ENCODE measurements at regions not wholly inside any gene's neighbourhood (a gene's known extent, or its start where the extent isn't known, plus 50 kb on each side); places are given as distances from the start of the nearest gene placed in this dataset.

DNA sequence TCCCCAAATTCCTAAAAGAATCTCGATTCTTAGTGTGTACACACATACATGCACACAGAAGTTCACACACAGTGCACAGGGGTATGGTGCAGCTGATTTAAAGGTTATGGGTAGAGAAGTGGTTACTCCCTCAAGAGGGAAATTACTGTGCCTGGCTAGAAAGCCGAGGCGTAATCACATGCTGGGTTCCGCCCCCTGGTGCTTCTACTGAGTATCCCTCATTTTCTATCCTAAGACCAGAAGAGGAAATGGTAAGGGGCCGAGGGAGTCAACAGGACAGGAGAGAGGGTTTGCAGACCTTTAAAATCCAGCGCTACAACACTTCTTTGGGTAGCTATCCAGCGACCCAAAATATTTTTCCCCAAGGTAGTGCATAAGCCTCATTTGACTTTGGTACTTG, 147.3 kb upstream of the TMEM196 start:
- no peak for TF ChIP-seq CTCF (IDR thresholded peaks at IDR 0.05; ENCODE audit: low read depth, low read length)
- DNase-seq (ENCODE audit: low read depth in 2 of 2) = no peak
- no peak overlapping the region for H3K4me3 ChIP-seq (replicated peaks in 1 of 2; ENCODE audit: low read depth in 2 of 2, low read length in 2 of 2)

- TF ChIP-seq CTCF (IDR thresholded peaks at IDR 0.05; ENCODE audit: low read depth, low read length) = no peak
- DNase-seq (ENCODE audit: low read depth in 2 of 2) = peak; percentile 75 to 88
- no peak overlapping the region for H3K4me3 ChIP-seq (replicated peaks in 1 of 2; ENCODE audit: low read depth in 2 of 2, low read length in 2 of 2)
Observed at GRCh38 chr7:19920166-19920565, 146.7 kb upstream of the TMEM196 start.

DNA sequence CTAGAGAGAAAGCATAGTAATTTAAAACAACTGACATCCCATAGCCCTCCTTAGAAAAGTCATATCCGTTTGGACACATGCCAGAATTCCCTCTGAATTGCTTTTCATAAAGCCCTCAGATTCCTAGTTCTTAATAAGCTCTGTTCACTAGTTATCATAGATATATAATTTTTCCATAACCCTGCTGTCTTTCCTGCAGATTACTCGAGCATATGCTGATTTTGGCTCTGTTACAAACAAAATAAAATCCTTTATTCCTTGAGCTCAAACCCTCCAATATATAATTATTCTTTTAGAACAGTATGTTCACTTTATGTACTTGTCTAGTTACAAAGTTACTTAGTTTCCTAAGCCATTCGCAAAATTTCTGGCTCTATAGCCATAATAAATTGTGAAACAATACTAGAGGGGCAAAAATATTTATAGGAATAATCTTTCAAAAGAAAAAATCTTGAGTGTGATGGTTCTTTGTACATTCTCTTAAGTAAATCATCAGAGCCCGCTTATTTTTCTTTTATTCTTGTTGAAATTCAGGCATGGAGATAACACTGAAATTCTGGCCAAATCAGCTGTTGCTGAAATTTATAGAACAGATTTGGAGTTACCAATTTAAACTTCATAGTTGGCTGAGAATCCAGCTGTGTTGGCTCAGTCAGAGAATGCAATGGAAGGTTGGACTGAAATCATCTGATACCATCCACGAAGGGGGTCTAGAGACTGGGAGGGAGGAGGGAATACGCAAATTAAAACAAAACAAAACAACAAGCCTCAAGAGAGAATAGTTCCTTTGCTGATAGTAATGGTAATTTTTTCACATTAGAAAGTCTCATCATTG, 146.1 kb upstream of the TMEM196 start:
- DNase-seq (ENCODE audit: low read depth in 2 of 2) = peak; percentile 64 to 78
- H3K4me3 ChIP-seq (replicated peaks in 1 of 2; ENCODE audit: low read depth in 2 of 2, low read length in 2 of 2) = no peak overlapping the region
- no peak for TF ChIP-seq CTCF (IDR thresholded peaks at IDR 0.05; ENCODE audit: low read depth, low read length)

DNA sequence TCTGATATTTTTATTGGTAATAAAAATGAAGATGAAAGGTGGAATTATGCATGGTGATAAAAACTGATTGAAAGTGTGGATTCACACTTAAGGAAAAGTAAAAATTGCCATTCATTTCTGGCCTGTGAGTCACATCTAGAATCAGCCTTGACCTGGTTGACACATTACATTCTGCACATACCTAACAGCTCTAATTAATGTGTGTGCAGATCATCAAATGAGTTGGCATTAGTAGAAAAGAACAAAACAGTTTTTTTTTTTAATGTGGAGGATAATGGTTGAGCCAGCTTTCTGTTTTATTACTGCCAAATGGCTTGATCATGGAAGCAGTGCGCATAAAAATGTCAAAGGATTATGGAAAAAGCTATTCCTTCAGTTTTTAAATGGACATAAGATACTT, 142.6 kb upstream of the TMEM196 start:
- TF ChIP-seq CTCF (IDR thresholded peaks at IDR 0.05; ENCODE audit: low read depth, low read length) = no peak
- H3K4me3 ChIP-seq (replicated peaks in 1 of 2; ENCODE audit: low read depth in 2 of 2, low read length in 2 of 2) = no peak overlapping the region
- peak; percentile 15 to 20 for DNase-seq (ENCODE audit: low read depth in 2 of 2)

GRCh38 chr7:19915596-19915995, 142.2 kb upstream of the TMEM196 start:
- no peak overlapping the region for H3K4me3 ChIP-seq (replicated peaks in 1 of 2; ENCODE audit: low read depth in 2 of 2, low read length in 2 of 2)
- TF ChIP-seq CTCF (IDR thresholded peaks at IDR 0.05; ENCODE audit: low read depth, low read length) = no peak
- no peak for DNase-seq (ENCODE audit: low read depth in 2 of 2)

DNA sequence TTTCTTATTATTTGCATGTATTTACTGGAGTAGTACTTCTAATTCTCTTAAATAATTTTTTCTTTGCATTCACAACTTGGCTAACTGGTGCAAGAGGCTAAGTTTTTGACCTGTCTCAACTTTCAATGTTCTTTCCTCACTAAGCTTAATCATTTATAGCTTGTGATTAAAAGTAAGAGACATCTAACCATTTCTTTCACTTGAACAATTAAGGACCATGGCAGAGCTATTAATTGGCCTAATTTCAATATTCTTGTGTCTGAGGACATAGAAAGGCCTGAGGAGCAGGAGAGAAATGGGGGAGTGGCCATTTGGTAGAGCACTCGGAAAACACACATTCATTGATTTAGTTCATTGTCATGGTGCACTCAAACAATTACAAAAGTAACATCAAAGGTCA, 141.4 kb upstream of the TMEM196 start:
- H3K4me3 ChIP-seq (replicated peaks in 1 of 2; ENCODE audit: low read depth in 2 of 2, low read length in 2 of 2) = no peak overlapping the region
- no peak for TF ChIP-seq CTCF (IDR thresholded peaks at IDR 0.05; ENCODE audit: low read depth, low read length)
- DNase-seq (ENCODE audit: low read depth in 2 of 2) = no peak

GRCh38 chr7:19900118-19900517, 126.7 kb upstream of the TMEM196 start:
- no peak for TF ChIP-seq CTCF (IDR thresholded peaks at IDR 0.05; ENCODE audit: low read depth, low read length)
- DNase-seq (ENCODE audit: low read depth in 2 of 2) = no peak
- H3K4me3 ChIP-seq (replicated peaks in 1 of 2; ENCODE audit: low read depth in 2 of 2, low read length in 2 of 2) = no peak overlapping the region

All from cardiac fibroblast (primary cell).